ENCODE measurements at regions not wholly inside any gene's neighbourhood (a gene's known extent, or its start where the extent isn't known, plus 50 kb on each side); places are given as distances from the start of the nearest gene placed in this dataset.

DNA sequence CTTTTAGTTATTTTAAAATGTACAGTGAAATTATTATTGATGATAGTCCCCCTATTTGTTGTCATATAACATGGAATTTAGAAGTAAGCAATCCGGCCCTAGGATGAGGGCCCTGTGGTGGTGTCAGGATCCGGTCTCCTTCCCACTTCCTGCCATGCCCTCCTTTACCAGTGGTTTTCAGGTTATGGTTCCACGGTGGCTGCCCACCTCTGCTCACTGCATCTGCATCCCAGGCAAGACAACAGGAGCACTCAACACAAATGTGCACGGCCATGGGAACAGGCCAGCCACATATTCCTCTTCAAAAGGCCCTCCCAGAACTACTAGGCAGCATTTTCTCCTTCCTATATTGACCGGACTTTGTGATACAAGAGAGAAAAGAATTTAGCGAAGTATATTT, 1007.2 kb downstream of the TBC1D22A start:
- Histone ChIP-seq H4K20me1 (ENCODE audit: low read depth, low read length) (0 out of 2 replicates have a peak, but pooled peaks cover 6% of the 10 kb centered on the region), H3K4me3 (ENCODE audit: insufficient read depth, low read length, poor library complexity, severe bottlenecking) (no peak overlapping the region), H3K79me2 (ENCODE audit: insufficient read depth, low read length) (no peaks in the 10 kb centered on the region), H3K9me2 (replicated peaks; ENCODE audit: insufficient read depth, low read length) (no peaks in the 10 kb centered on the region), H3K4me2 (ENCODE audit: low read depth, low read length, poor library complexity, severe bottlenecking) (no peak overlapping the region), H2AFZ (ENCODE audit: low read depth, low read length, severe bottlenecking) (no peak overlapping the region), H3K9me3 (ENCODE audit: insufficient read depth, low read length) (no peaks in the 10 kb centered on the region), H3F3A (ENCODE audit: insufficient read depth) (no peaks in the 10 kb centered on the region), H3K27me3 (ENCODE audit: low read length) (no peaks in the 10 kb centered on the region), H3K36me3 (ENCODE audit: low read length) (no peaks in the 10 kb centered on the region), H3K27ac (ENCODE audit: low read depth, low read length) (no peak overlapping the region), H3K9ac (ENCODE audit: low read length) (no peak overlapping the region)
- TF ChIP-seq, protein P1, sequence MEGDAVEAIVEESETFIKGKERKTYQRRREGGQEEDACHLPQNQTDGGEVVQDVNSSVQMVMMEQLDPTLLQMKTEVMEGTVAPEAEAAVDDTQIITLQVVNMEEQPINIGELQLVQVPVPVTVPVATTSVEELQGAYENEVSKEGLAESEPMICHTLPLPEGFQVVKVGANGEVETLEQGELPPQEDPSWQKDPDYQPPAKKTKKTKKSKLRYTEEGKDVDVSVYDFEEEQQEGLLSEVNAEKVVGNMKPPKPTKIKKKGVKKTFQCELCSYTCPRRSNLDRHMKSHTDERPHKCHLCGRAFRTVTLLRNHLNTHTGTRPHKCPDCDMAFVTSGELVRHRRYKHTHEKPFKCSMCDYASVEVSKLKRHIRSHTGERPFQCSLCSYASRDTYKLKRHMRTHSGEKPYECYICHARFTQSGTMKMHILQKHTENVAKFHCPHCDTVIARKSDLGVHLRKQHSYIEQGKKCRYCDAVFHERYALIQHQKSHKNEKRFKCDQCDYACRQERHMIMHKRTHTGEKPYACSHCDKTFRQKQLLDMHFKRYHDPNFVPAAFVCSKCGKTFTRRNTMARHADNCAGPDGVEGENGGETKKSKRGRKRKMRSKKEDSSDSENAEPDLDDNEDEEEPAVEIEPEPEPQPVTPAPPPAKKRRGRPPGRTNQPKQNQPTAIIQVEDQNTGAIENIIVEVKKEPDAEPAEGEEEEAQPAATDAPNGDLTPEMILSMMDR (IDR thresholded peaks at IDR 0.05; ENCODE audit: insufficient read depth, low read length, poor library complexity, severe bottlenecking): no peak
- no peak for TF ChIP-seq EZH2phosphoT487 (conservative IDR thresholded peaks at IDR 0.05; ENCODE audit: low read length)

DNA sequence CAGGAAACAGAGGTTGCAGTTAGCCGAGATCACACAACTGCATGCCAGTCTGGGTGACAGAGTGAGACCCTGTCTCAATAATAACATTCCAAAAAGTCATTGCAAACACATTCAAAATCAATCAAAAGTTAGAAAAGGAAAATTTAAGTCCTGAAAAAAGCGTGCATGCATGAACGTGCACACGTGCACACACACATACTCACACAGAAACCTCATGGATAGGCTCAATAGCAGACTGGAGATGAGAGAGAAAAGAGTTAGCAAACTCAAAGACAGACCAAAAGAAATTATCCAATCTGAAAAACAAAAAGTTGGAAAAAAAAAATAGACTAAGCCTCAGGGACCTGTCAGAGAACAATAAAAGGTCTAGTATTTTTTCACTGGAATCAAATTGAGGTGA, 1005.6 kb downstream of the TBC1D22A start:
- no peaks in the 10 kb centered on the region for H3K27me3 ChIP-seq (ENCODE audit: low read length)
- H3K9ac ChIP-seq (ENCODE audit: low read length): no peak overlapping the region
- no peaks in the 10 kb centered on the region for H3K9me3 ChIP-seq (ENCODE audit: insufficient read depth, low read length)
- no peaks in the 10 kb centered on the region for H3K9me2 ChIP-seq (replicated peaks; ENCODE audit: insufficient read depth, low read length)
- no peak for TF ChIP-seq EZH2phosphoT487 (conservative IDR thresholded peaks at IDR 0.05; ENCODE audit: low read length)
- TF ChIP-seq, protein P1 (IDR thresholded peaks at IDR 0.05; ENCODE audit: insufficient read depth, low read length, poor library complexity, severe bottlenecking): no peak
- no peak overlapping the region for H2AFZ ChIP-seq (ENCODE audit: low read depth, low read length, severe bottlenecking)
- H3K36me3 ChIP-seq (ENCODE audit: low read length): no peaks in the 10 kb centered on the region
- H3K27ac ChIP-seq (ENCODE audit: low read depth, low read length): no peak overlapping the region
- no peak overlapping the region for H3K4me2 ChIP-seq (ENCODE audit: low read depth, low read length, poor library complexity, severe bottlenecking)
- no peaks in the 10 kb centered on the region for H3F3A ChIP-seq (ENCODE audit: insufficient read depth)
- H3K4me3 ChIP-seq (ENCODE audit: insufficient read depth, low read length, poor library complexity, severe bottlenecking): no peak overlapping the region
- H4K20me1 ChIP-seq (ENCODE audit: low read depth, low read length): 0 out of 2 replicates have a peak, but pooled peaks cover 6% of the 10 kb centered on the region
- no peaks in the 10 kb centered on the region for H3K79me2 ChIP-seq (ENCODE audit: insufficient read depth, low read length)

DNA sequence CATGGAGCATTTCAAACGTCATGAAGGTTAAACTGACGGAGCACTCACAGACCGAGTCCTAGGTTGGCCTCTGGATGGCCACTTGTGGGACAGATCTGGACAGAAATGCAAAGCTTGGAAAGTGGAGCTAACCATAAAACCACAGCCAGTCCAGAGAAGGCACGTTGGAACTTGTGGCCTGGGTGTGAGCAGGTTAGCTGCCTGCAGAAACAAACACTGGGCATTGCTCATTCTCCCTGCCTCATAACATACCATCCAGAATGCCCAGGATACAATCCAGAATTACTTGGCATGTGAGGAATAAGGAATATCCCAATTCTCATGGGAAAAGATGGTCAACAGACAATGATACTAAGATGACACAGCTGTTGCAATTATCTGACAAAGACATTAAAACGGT, 1005.0 kb downstream of the TBC1D22A start:
- TF ChIP-seq EZH2phosphoT487 (conservative IDR thresholded peaks at IDR 0.05; ENCODE audit: low read length): no peak
- TF ChIP-seq, protein P1 (IDR thresholded peaks at IDR 0.05; ENCODE audit: insufficient read depth, low read length, poor library complexity, severe bottlenecking): no peak
- H3K36me3 ChIP-seq (ENCODE audit: low read length): no peaks in the 10 kb centered on the region
- H3K27me3 ChIP-seq (ENCODE audit: low read length): no peaks in the 10 kb centered on the region
- H3F3A ChIP-seq (ENCODE audit: insufficient read depth): no peaks in the 10 kb centered on the region
- H3K27ac ChIP-seq (ENCODE audit: low read depth, low read length): no peak overlapping the region
- no peak overlapping the region for H3K4me2 ChIP-seq (ENCODE audit: low read depth, low read length, poor library complexity, severe bottlenecking)
- no peak overlapping the region for H3K4me3 ChIP-seq (ENCODE audit: insufficient read depth, low read length, poor library complexity, severe bottlenecking)
- H3K9me3 ChIP-seq (ENCODE audit: insufficient read depth, low read length): no peaks in the 10 kb centered on the region
- 0 out of 2 replicates have a peak, but pooled peaks cover 6% of the 10 kb centered on the region for H4K20me1 ChIP-seq (ENCODE audit: low read depth, low read length)
- no peak overlapping the region for H2AFZ ChIP-seq (ENCODE audit: low read depth, low read length, severe bottlenecking)
- no peaks in the 10 kb centered on the region for H3K79me2 ChIP-seq (ENCODE audit: insufficient read depth, low read length)
- H3K9me2 ChIP-seq (replicated peaks; ENCODE audit: insufficient read depth, low read length): no peaks in the 10 kb centered on the region
- no peak overlapping the region for H3K9ac ChIP-seq (ENCODE audit: low read length)
